ENCODE measurements at regions not wholly inside any gene's neighbourhood (a gene's known extent, or its start where the extent isn't known, plus 50 kb on each side); places are given as distances from the start of the nearest gene placed in this dataset.
"Not testable (repeated sequence)": the region's sequence is repeated elsewhere in the genome, so short reads cannot be mapped to it uniquely, and the experiment has no call there.

DNA sequence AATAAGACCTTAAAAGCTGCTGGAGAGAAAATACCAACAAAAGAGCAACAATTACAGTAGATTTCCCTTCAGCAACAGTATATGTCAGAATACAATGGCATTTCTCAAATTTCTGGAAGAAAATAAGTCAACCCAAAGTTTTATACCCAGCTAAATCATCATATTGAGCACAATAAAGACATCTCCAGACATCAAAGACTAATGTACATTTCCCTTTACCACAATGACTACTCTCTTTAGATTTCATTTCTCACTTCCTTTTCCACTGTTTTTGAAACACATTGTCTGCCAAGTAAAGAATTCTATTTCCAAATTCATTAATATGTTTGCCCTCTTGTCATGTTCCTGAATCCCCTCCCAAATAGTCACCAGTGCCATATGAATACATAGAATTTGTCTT is 111.4 kb downstream of the POU4F1 start:
- DNase-seq (ENCODE audit: low spot score), result no peak
- Histone ChIP-seq H3K36me3 (ENCODE audit: insufficient read depth, low read length, poor library complexity, severe bottlenecking) (no peaks in the 10 kb centered on the region), H3K27me3 (replicated peaks; ENCODE audit: insufficient read depth, low read depth, low read length, poor library complexity) (no peaks in the 10 kb centered on the region), H3K27ac (ENCODE audit: low read depth, low read length, poor library complexity, severe bottlenecking) (no peak overlapping the region), H3K4me3 (ENCODE audit: low read depth, low read length, poor library complexity, severe bottlenecking) (no peak overlapping the region), H3K9me3 (ENCODE audit: low read depth, low read length, poor library complexity, severe bottlenecking) (no peaks in the 10 kb centered on the region), H3K4me1 (ENCODE audit: insufficient read depth, low read length, poor library complexity, severe bottlenecking) (no peaks in the 10 kb centered on the region)
- TF ChIP-seq EZH2 (IDR thresholded peaks at IDR 0.05; ENCODE audit: borderline replicate concordance, low read depth, low read length, poor library complexity, severe bottlenecking), result no peak
- TF ChIP-seq, protein P1, sequence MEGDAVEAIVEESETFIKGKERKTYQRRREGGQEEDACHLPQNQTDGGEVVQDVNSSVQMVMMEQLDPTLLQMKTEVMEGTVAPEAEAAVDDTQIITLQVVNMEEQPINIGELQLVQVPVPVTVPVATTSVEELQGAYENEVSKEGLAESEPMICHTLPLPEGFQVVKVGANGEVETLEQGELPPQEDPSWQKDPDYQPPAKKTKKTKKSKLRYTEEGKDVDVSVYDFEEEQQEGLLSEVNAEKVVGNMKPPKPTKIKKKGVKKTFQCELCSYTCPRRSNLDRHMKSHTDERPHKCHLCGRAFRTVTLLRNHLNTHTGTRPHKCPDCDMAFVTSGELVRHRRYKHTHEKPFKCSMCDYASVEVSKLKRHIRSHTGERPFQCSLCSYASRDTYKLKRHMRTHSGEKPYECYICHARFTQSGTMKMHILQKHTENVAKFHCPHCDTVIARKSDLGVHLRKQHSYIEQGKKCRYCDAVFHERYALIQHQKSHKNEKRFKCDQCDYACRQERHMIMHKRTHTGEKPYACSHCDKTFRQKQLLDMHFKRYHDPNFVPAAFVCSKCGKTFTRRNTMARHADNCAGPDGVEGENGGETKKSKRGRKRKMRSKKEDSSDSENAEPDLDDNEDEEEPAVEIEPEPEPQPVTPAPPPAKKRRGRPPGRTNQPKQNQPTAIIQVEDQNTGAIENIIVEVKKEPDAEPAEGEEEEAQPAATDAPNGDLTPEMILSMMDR (conservative IDR thresholded peaks at IDR 0.05; ENCODE audit: low read depth, low read length), result no peak
- intact Hi-C loops (cut with micrococcal nuclease; ENCODE audit: unreplicated experiment), result no loop called here
- BruUV-seq (replicated peaks), result no TSS peak
- CTCF ChIA-PET, result no interaction called here
- POLR2A ChIA-PET (ENCODE audit: low non-redundant PET), result no interaction called here

DNA sequence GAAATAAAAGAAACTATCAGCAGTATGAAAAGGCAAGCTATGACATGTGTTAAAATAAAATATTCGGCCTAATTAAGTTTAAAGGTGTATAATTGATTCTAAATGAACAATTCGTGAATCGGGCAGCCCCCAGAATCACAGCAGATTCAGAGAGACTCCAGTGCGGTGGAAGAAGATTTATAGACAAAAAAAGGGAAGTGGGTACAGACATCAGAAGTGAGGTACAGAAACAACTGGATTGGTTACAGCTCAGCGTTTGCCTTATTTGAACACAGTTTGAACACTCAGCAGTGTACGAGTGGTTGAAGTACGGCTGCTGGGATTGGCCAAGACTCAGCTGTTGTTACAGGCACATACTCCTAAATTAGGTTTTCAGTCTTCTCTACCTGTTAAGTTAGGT is 113.1 kb downstream of the POU4F1 start:
- H3K4me3 ChIP-seq (ENCODE audit: low read depth, low read length, poor library complexity, severe bottlenecking); H3K27me3 ChIP-seq (replicated peaks; ENCODE audit: insufficient read depth, low read depth, low read length, poor library complexity); CTCF ChIA-PET; DNase-seq (ENCODE audit: low spot score); H3K4me1 ChIP-seq (ENCODE audit: insufficient read depth, low read length, poor library complexity, severe bottlenecking); H3K36me3 ChIP-seq (ENCODE audit: insufficient read depth, low read length, poor library complexity, severe bottlenecking); BruUV-seq (replicated peaks); H3K27ac ChIP-seq (ENCODE audit: low read depth, low read length, poor library complexity, severe bottlenecking); intact Hi-C loops (cut with micrococcal nuclease; ENCODE audit: unreplicated experiment); POLR2A ChIA-PET (ENCODE audit: low non-redundant PET); H3K9me3 ChIP-seq (ENCODE audit: low read depth, low read length, poor library complexity, severe bottlenecking): not testable (repeated sequence)

DNA sequence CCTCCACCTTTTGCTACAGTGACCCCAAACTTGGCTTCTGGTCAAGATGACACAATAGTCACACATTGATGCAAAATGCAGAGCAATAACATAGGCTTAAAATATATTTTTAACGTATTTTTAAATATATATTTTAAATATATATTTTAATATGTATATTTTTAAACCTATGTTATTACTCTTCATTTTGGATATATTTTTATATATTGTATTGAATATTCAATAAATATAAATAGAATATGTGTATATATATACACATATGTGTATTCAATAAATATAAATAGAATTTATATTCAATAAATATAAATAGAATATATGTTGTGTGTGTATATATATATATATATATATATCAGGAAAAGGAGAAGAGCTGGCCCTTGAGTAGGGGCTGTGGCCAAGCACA is 115.6 kb downstream of the POU4F1 start:
- no TSS peak for BruUV-seq (replicated peaks)
- no peak overlapping the region for H3K27ac ChIP-seq (ENCODE audit: low read depth, low read length, poor library complexity, severe bottlenecking)
- TF ChIP-seq EZH2 (IDR thresholded peaks at IDR 0.05; ENCODE audit: borderline replicate concordance, low read depth, low read length, poor library complexity, severe bottlenecking), result no peak
- TF ChIP-seq, protein P1 (conservative IDR thresholded peaks at IDR 0.05; ENCODE audit: low read depth, low read length), result no peak
- no peaks in the 10 kb centered on the region for H3K36me3 ChIP-seq (ENCODE audit: insufficient read depth, low read length, poor library complexity, severe bottlenecking)
- ChIA-PET CTCF (no interaction called here), POLR2A (ENCODE audit: low non-redundant PET) (no interaction called here)
- intact Hi-C loops (cut with micrococcal nuclease; ENCODE audit: unreplicated experiment), result no loop called here
- H3K4me1 ChIP-seq (ENCODE audit: insufficient read depth, low read length, poor library complexity, severe bottlenecking), result no peaks in the 10 kb centered on the region
- no peak overlapping the region for H3K4me3 ChIP-seq (ENCODE audit: low read depth, low read length, poor library complexity, severe bottlenecking)
- H3K27me3 ChIP-seq (replicated peaks; ENCODE audit: insufficient read depth, low read depth, low read length, poor library complexity), result no peaks in the 10 kb centered on the region
- H3K9me3 ChIP-seq (ENCODE audit: low read depth, low read length, poor library complexity, severe bottlenecking), result no peaks in the 10 kb centered on the region
- no peak for DNase-seq (ENCODE audit: low spot score)

DNA sequence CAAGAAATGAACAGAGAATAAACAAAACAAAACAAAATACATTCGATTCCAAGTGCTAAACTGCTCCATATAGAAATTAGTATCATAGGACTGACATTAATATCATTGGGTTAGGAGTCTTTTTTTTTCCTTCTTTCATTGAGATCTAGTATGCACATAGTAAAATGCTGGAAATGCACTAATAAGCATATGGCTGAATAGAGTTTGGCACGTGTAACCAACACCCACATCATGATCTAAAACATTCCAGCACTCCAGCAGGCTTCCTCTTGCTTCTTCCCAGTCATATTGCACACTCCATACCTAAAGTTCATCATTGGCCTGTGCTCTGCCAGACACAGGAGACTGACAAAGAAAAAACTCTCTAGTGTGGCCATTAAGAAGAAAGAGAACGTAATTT is 117.5 kb downstream of the POU4F1 start:
- intact Hi-C loops (cut with micrococcal nuclease; ENCODE audit: unreplicated experiment), result no loop called here
- no peaks in the 10 kb centered on the region for H3K36me3 ChIP-seq (ENCODE audit: insufficient read depth, low read length, poor library complexity, severe bottlenecking)
- no peaks in the 10 kb centered on the region for H3K9me3 ChIP-seq (ENCODE audit: low read depth, low read length, poor library complexity, severe bottlenecking)
- ChIA-PET POLR2A (ENCODE audit: low non-redundant PET) (no interaction called here), CTCF (no interaction called here)
- TF ChIP-seq, protein P1 (conservative IDR thresholded peaks at IDR 0.05; ENCODE audit: low read depth, low read length), result no peak
- TF ChIP-seq EZH2 (IDR thresholded peaks at IDR 0.05; ENCODE audit: borderline replicate concordance, low read depth, low read length, poor library complexity, severe bottlenecking), result no peak
- no peak overlapping the region for H3K27ac ChIP-seq (ENCODE audit: low read depth, low read length, poor library complexity, severe bottlenecking)
- H3K27me3 ChIP-seq (replicated peaks; ENCODE audit: insufficient read depth, low read depth, low read length, poor library complexity), result no peaks in the 10 kb centered on the region
- H3K4me1 ChIP-seq (ENCODE audit: insufficient read depth, low read length, poor library complexity, severe bottlenecking), result no peaks in the 10 kb centered on the region
- no peak for DNase-seq (ENCODE audit: low spot score)
- no peak overlapping the region for H3K4me3 ChIP-seq (ENCODE audit: low read depth, low read length, poor library complexity, severe bottlenecking)
- BruUV-seq (replicated peaks), result no TSS peak
